ENCODE measurements at regions not wholly inside any gene's neighbourhood (a gene's known extent, or its start where the extent isn't known, plus 50 kb on each side); places are given as distances from the start of the nearest gene placed in this dataset.
"Not testable (repeated sequence)": the region's sequence is repeated elsewhere in the genome, so short reads cannot be mapped to it uniquely, and the experiment has no call there.

- peaks cover 0 to 2% of the 10 kb centered on the region in 2 donors for H3K9me3 ChIP-seq (replicated peaks in 1 of 2; ENCODE audit: control insufficient read depth in 2 of 2, insufficient read depth in 1 of 2, low read depth in 1 of 2, low read length in 2 of 2)
- H2AK5ac ChIP-seq (ENCODE audit: low read depth, low read length) = no peak overlapping the region
- H3K36me3 ChIP-seq (replicated peaks in 1 of 2; ENCODE audit: control insufficient read depth in 2 of 2, insufficient read depth in 2 of 2, low read length in 2 of 2) = no peaks in the 10 kb centered on the region
- H2BK15ac ChIP-seq (ENCODE audit: low read length) = no peak overlapping the region
- H3K4me2 ChIP-seq (ENCODE audit: insufficient read depth, low read length, poor library complexity, severe bottlenecking) = no peak overlapping the region
- H3K23ac ChIP-seq (ENCODE audit: low read depth, low read length, poor library complexity) = no peak overlapping the region
- no peak overlapping the region for H3K4me3 ChIP-seq (ENCODE audit: low read length in 2 of 2)
- no peak overlapping the region for H2AFZ ChIP-seq (ENCODE audit: low read length)
- no peak overlapping the region for H3K9ac ChIP-seq (ENCODE audit: low read depth, low read length, poor library complexity)
- no CpG with 5 or more reads among the region's 3 CpGs for WGBS, 2 donors (ENCODE audit: extremely low coverage in 2 of 2, insufficient read length in 2 of 2, insufficient replicate concordance in 1 of 2)
- H2BK12ac ChIP-seq (ENCODE audit: low read length) = no peak overlapping the region
- no peak overlapping the region for H4K8ac ChIP-seq (ENCODE audit: low read depth, low read length)
- H3K4me1 ChIP-seq (ENCODE audit: control insufficient read depth in 2 of 2, insufficient read depth in 1 of 2, low read depth in 1 of 2, low read length in 2 of 2) = no peaks in the 10 kb centered on the region
- H3K79me1 ChIP-seq (ENCODE audit: low read depth, low read length) = no peaks in the 10 kb centered on the region
- H3K14ac ChIP-seq (ENCODE audit: low read length) = no peak overlapping the region
- no peaks in the 10 kb centered on the region for H3K27me3 ChIP-seq (ENCODE audit: control insufficient read depth in 3 of 3, insufficient read depth in 3 of 3, low read depth in 1 of 3, low read length in 3 of 3)
- no peak overlapping the region for H2BK5ac ChIP-seq (ENCODE audit: low read length)
- DNase-seq (ENCODE audit: low spot score) = no peak
- H3K18ac ChIP-seq (ENCODE audit: low read length) = no peak overlapping the region
- H2BK120ac ChIP-seq (ENCODE audit: low read depth, low read length) = no peak overlapping the region
- no peak overlapping the region for H4K91ac ChIP-seq (ENCODE audit: low read depth, low read length, poor library complexity)
- H3K4ac ChIP-seq (ENCODE audit: low read length) = no peak overlapping the region
- H3K27ac ChIP-seq (replicated peaks; ENCODE audit: low read length) = no peak overlapping the region
These were observed 163.6 kb upstream of the GRM7 start for GRCh38 chr3:6697285-6697684.

DNA sequence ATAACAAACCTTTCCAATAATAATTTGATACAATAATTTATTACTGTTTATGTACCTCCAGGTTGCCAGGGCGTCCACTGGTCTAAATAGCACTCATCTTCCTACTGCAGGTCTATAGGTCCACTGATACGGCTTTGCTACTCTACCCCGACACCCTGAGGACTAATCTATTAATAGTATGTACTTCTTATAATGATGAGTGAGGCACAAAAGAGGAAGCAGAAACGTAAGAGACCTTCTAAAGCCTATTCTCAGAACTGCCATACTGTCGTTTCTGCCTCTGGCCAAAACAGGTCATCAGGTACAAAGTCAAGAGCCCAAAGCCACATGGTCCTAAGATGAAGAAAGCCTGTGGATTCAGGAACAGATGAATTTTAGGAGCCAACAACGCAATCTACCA lies 163.2 kb upstream of the GRM7 start:
- no CpG with 5 or more reads among the region's 6 CpGs for WGBS, 2 donors (ENCODE audit: extremely low coverage in 2 of 2, insufficient read length in 2 of 2, insufficient replicate concordance in 1 of 2)
- no peak overlapping the region for H3K4me3 ChIP-seq (ENCODE audit: low read length in 2 of 2)
- no peak overlapping the region for H3K4me2 ChIP-seq (ENCODE audit: insufficient read depth, low read length, poor library complexity, severe bottlenecking)
- H4K8ac ChIP-seq (ENCODE audit: low read depth, low read length) = no peak overlapping the region
- H2BK120ac ChIP-seq (ENCODE audit: low read depth, low read length) = no peak overlapping the region
- no peak overlapping the region for H4K91ac ChIP-seq (ENCODE audit: low read depth, low read length, poor library complexity)
- H3K18ac ChIP-seq (ENCODE audit: low read length) = no peak overlapping the region
- no peak overlapping the region for H3K14ac ChIP-seq (ENCODE audit: low read length)
- no peaks in the 10 kb centered on the region for H3K4me1 ChIP-seq (ENCODE audit: control insufficient read depth in 2 of 2, insufficient read depth in 1 of 2, low read depth in 1 of 2, low read length in 2 of 2)
- peaks cover 0 to 2% of the 10 kb centered on the region in 2 donors for H3K9me3 ChIP-seq (replicated peaks in 1 of 2; ENCODE audit: control insufficient read depth in 2 of 2, insufficient read depth in 1 of 2, low read depth in 1 of 2, low read length in 2 of 2)
- H2AFZ ChIP-seq (ENCODE audit: low read length) = no peak overlapping the region
- DNase-seq (ENCODE audit: low spot score) = no peak
- no peaks in the 10 kb centered on the region for H3K36me3 ChIP-seq (replicated peaks in 1 of 2; ENCODE audit: control insufficient read depth in 2 of 2, insufficient read depth in 2 of 2, low read length in 2 of 2)
- H3K27me3 ChIP-seq (ENCODE audit: control insufficient read depth in 3 of 3, insufficient read depth in 3 of 3, low read depth in 1 of 3, low read length in 3 of 3) = no peaks in the 10 kb centered on the region
- H3K23ac ChIP-seq (ENCODE audit: low read depth, low read length, poor library complexity) = no peak overlapping the region
- no peak overlapping the region for H3K27ac ChIP-seq (replicated peaks; ENCODE audit: low read length)
- H2BK5ac ChIP-seq (ENCODE audit: low read length) = no peak overlapping the region
- H2AK5ac ChIP-seq (ENCODE audit: low read depth, low read length) = no peak overlapping the region
- no peak overlapping the region for H2BK15ac ChIP-seq (ENCODE audit: low read length)
- H3K4ac ChIP-seq (ENCODE audit: low read length) = no peak overlapping the region
- H2BK12ac ChIP-seq (ENCODE audit: low read length) = no peak overlapping the region
- H3K79me1 ChIP-seq (ENCODE audit: low read depth, low read length) = no peaks in the 10 kb centered on the region
- H3K9ac ChIP-seq (ENCODE audit: low read depth, low read length, poor library complexity) = no peak overlapping the region

DNA sequence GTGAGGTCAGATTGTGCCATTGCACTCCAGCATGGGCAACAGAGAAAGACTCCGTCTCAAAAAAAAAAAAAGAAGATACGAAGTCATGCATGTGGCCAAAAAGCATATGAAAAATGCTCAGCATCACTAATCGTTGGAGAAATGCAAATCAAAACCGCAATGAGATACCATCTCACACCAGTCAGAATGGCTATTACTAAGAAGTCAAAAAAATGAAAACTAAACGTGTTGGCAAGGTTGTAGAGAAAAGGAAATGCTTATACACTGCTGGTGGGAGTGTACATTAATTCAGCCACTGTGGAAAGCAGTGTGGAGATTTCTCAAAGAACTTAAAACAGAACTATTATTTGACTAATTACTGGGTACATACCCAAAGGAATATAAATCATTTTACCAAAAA lies 156.1 kb upstream of the GRM7 start:
- H3K4me1 ChIP-seq (ENCODE audit: control insufficient read depth in 2 of 2, insufficient read depth in 1 of 2, low read depth in 1 of 2, low read length in 2 of 2); H2BK120ac ChIP-seq (ENCODE audit: low read depth, low read length); H2AFZ ChIP-seq (ENCODE audit: low read length); H3K4me2 ChIP-seq (ENCODE audit: insufficient read depth, low read length, poor library complexity, severe bottlenecking); H3K9me3 ChIP-seq (replicated peaks in 1 of 2; ENCODE audit: control insufficient read depth in 2 of 2, insufficient read depth in 1 of 2, low read depth in 1 of 2, low read length in 2 of 2); H3K14ac ChIP-seq (ENCODE audit: low read length); H4K8ac ChIP-seq (ENCODE audit: low read depth, low read length); H3K4me3 ChIP-seq (ENCODE audit: low read length in 2 of 2); H2AK5ac ChIP-seq (ENCODE audit: low read depth, low read length); H2BK5ac ChIP-seq (ENCODE audit: low read length); H4K91ac ChIP-seq (ENCODE audit: low read depth, low read length, poor library complexity); H3K27ac ChIP-seq (replicated peaks; ENCODE audit: low read length); H3K36me3 ChIP-seq (replicated peaks in 1 of 2; ENCODE audit: control insufficient read depth in 2 of 2, insufficient read depth in 2 of 2, low read length in 2 of 2); H3K4ac ChIP-seq (ENCODE audit: low read length); H2BK12ac ChIP-seq (ENCODE audit: low read length); H3K27me3 ChIP-seq (ENCODE audit: control insufficient read depth in 3 of 3, insufficient read depth in 3 of 3, low read depth in 1 of 3, low read length in 3 of 3); H3K23ac ChIP-seq (ENCODE audit: low read depth, low read length, poor library complexity); H3K9ac ChIP-seq (ENCODE audit: low read depth, low read length, poor library complexity); H2BK15ac ChIP-seq (ENCODE audit: low read length); DNase-seq (ENCODE audit: low spot score); H3K18ac ChIP-seq (ENCODE audit: low read length); H3K79me1 ChIP-seq (ENCODE audit: low read depth, low read length): not testable (repeated sequence)
- WGBS, 2 donors (ENCODE audit: extremely low coverage in 2 of 2, insufficient read length in 2 of 2, insufficient replicate concordance in 1 of 2) = no CpG with 5 or more reads among the region's 5 CpGs

DNA sequence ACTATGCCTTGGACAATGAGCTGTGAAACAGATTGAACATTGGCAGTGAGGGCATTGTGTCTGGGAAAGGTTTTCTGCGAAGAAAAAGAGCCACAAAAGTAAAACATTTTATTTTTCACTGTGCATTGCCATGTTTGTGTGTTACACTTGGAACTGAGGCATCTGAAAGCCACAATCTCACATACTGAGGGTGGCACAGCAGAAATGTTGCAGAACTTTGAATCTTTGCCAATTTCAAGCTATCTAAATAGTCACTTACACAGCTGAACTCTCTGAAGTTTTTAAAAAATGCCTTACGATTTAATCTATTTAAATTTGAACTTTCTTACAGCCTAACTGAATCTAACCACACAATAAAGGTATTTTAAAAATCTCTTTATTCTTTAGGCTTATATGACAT lies 154.1 kb upstream of the GRM7 start:
- H4K91ac ChIP-seq (ENCODE audit: low read depth, low read length, poor library complexity) = no peak overlapping the region

More for the DNA sequence above, 154.1 kb upstream of the GRM7 start:
- Histone ChIP-seq H3K4ac (ENCODE audit: low read length) (no peak overlapping the region), H3K36me3 (replicated peaks in 1 of 2; ENCODE audit: control insufficient read depth in 2 of 2, insufficient read depth in 2 of 2, low read length in 2 of 2) (no peaks in the 10 kb centered on the region), H3K4me3 (ENCODE audit: low read length in 2 of 2) (no peak overlapping the region), H3K4me1 (ENCODE audit: control insufficient read depth in 2 of 2, insufficient read depth in 1 of 2, low read depth in 1 of 2, low read length in 2 of 2) (peaks cover 0 to 2% of the 10 kb centered on the region in 2 donors), H2BK12ac (ENCODE audit: low read length) (no peak overlapping the region), H3K23ac (ENCODE audit: low read depth, low read length, poor library complexity) (no peak overlapping the region), H2BK15ac (ENCODE audit: low read length) (no peak overlapping the region), H3K27me3 (ENCODE audit: control insufficient read depth in 3 of 3, insufficient read depth in 3 of 3, low read depth in 1 of 3, low read length in 3 of 3) (no peaks in the 10 kb centered on the region), H3K14ac (ENCODE audit: low read length) (no peak overlapping the region), H3K4me2 (ENCODE audit: insufficient read depth, low read length, poor library complexity, severe bottlenecking) (no peak overlapping the region), H3K27ac (replicated peaks; ENCODE audit: low read length) (no peak overlapping the region), H2BK5ac (ENCODE audit: low read length) (no peak overlapping the region), H2AFZ (ENCODE audit: low read length) (no peak overlapping the region), H3K9ac (ENCODE audit: low read depth, low read length, poor library complexity) (no peak overlapping the region), H2BK120ac (ENCODE audit: low read depth, low read length) (no peak overlapping the region), H3K18ac (ENCODE audit: low read length) (no peak overlapping the region), H3K9me3 (replicated peaks in 1 of 2; ENCODE audit: control insufficient read depth in 2 of 2, insufficient read depth in 1 of 2, low read depth in 1 of 2, low read length in 2 of 2) (no peaks in the 10 kb centered on the region), H4K8ac (ENCODE audit: low read depth, low read length) (no peak overlapping the region), H3K79me1 (ENCODE audit: low read depth, low read length) (no peaks in the 10 kb centered on the region), H2AK5ac (ENCODE audit: low read depth, low read length) (no peak overlapping the region)
- DNase-seq (ENCODE audit: low spot score) = no peak
- WGBS, 2 donors (ENCODE audit: extremely low coverage in 2 of 2, insufficient read length in 2 of 2, insufficient replicate concordance in 1 of 2) = no CpG with 5 or more reads among the region's 2 CpGs
